HepG2 (cell line): ENCODE measurements at regions not wholly inside any gene's neighbourhood (a gene's known extent, or its start where the extent isn't known, plus 50 kb on each side); places are given as distances from the start of the nearest gene placed in this dataset.

Experiments
- CAMTA2 ChIP-seq: sonication (generic); formaldehyde crosslinking; IDR thresholded peaks from 2 replicates; pipeline ENCODE4 v1.4.0; 2020; ENCODE audit warnings: mild to moderate bottlenecking, missing genetic modification reagents, borderline replicate concordance
- EZH2 ChIP-seq: conservative IDR thresholded peaks from 2 replicates; pipeline ENCODE4 v1.6.1; 2012; ENCODE audit warnings: mild to moderate bottlenecking, low read depth, low read length, moderate library complexity
- GTF2F1 ChIP-seq: fragments of 150-350 bp; IDR thresholded peaks from 2 replicates; pipeline ENCODE4 v1.6.1; 2014; ENCODE audit warnings: low read length
- KLF16 ChIP-seq, 2 experiments: sonication (generic) in 1 of 2; formaldehyde crosslinking in 1 of 2; IDR thresholded peaks; 2 replicates each; pipeline versions ENCODE4 v1.6.1 to v1.8.0; 2016 to 2023; ENCODE audit warnings: missing genetic modification reagents in 2 of 2, missing compliant biosample characterization in 1 of 2
- ZBTB20 ChIP-seq: sonication (generic); formaldehyde crosslinking; IDR thresholded peaks from 2 replicates; pipeline ENCODE4 v1.8.1; 2023; ENCODE audit warnings: missing genetic modification reagents, low read depth, mild to moderate bottlenecking, borderline replicate concordance
- TF ChIP-seq, protein P1 (sequence below): sonication (generic); formaldehyde crosslinking; IDR thresholded peaks from 2 replicates; pipeline ENCODE4 v1.5.1; 2020; ENCODE audit warnings: mild to moderate bottlenecking, moderate library complexity, missing genetic modification reagents
- TF ChIP-seq, protein P2 (sequence below): sonication (generic); formaldehyde crosslinking; IDR thresholded peaks from 2 replicates; pipeline ENCODE4 v1.5.0; 2020; ENCODE audit warnings: mild to moderate bottlenecking, missing genetic modification reagents, moderate library complexity
- TF ChIP-seq, protein P3 (sequence below): IDR thresholded peaks from 2 replicates; pipeline ENCODE4 v1.6.1; 2016; ENCODE audit warnings: mild to moderate bottlenecking
- TF ChIP-seq, protein P4 (sequence below): sonication (generic); formaldehyde crosslinking; IDR thresholded peaks from 2 replicates; pipeline ENCODE4 v1.8.1; 2023; ENCODE audit warnings: mild to moderate bottlenecking, inconsistent platforms, moderate library complexity, missing genetic modification reagents, borderline replicate concordance

DNA sequence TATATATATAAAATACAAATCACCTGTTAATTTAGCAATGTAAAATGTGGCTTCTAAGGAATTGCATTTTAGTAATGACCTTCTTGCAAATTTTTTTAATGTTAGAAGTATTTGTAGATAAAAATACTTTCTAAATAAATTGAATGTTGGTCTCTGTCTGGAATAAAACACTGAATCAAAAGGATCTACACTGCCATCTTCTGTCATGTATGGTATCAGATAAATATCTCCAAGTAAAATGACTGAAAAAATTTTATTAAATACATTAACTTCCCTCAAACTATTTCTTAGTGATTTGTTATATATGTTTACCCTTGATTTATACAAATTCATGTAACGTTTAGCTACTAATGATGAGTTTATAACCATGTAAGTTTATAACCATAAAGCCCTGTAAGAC lies 2029.3 kb downstream of the MRPL39 start:
- TF ChIP-seq, protein P1, sequence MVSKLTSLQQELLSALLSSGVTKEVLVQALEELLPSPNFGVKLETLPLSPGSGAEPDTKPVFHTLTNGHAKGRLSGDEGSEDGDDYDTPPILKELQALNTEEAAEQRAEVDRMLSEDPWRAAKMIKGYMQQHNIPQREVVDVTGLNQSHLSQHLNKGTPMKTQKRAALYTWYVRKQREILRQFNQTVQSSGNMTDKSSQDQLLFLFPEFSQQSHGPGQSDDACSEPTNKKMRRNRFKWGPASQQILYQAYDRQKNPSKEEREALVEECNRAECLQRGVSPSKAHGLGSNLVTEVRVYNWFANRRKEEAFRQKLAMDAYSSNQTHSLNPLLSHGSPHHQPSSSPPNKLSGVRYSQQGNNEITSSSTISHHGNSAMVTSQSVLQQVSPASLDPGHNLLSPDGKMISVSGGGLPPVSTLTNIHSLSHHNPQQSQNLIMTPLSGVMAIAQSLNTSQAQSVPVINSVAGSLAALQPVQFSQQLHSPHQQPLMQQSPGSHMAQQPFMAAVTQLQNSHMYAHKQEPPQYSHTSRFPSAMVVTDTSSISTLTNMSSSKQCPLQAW (CRISPR knock-in tag), result no peak
- TF ChIP-seq KLF16 (CRISPR knock-in tag; IDR thresholded peaks at IDR 0.05), result no peak
- no peak for TF ChIP-seq GTF2F1
- TF ChIP-seq, protein P2, sequence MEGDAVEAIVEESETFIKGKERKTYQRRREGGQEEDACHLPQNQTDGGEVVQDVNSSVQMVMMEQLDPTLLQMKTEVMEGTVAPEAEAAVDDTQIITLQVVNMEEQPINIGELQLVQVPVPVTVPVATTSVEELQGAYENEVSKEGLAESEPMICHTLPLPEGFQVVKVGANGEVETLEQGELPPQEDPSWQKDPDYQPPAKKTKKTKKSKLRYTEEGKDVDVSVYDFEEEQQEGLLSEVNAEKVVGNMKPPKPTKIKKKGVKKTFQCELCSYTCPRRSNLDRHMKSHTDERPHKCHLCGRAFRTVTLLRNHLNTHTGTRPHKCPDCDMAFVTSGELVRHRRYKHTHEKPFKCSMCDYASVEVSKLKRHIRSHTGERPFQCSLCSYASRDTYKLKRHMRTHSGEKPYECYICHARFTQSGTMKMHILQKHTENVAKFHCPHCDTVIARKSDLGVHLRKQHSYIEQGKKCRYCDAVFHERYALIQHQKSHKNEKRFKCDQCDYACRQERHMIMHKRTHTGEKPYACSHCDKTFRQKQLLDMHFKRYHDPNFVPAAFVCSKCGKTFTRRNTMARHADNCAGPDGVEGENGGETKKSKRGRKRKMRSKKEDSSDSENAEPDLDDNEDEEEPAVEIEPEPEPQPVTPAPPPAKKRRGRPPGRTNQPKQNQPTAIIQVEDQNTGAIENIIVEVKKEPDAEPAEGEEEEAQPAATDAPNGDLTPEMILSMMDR, result no peak
- TF ChIP-seq CAMTA2 (CRISPR knock-in tag), result no peak
- no peak for TF ChIP-seq EZH2
- TF ChIP-seq, protein P3, sequence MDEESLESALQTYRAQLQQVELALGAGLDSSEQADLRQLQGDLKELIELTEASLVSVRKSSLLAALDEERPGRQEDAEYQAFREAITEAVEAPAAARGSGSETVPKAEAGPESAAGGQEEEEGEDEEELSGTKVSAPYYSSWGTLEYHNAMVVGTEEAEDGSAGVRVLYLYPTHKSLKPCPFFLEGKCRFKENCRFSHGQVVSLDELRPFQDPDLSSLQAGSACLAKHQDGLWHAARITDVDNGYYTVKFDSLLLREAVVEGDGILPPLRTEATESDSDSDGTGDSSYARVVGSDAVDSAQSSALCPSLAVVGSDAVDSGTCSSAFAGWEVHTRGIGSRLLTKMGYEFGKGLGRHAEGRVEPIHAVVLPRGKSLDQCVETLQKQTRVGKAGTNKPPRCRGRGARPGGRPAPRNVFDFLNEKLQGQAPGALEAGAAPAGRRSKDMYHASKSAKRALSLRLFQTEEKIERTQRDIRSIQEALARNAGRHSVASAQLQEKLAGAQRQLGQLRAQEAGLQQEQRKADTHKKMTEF (CRISPR knock-in tag), result no peak
- TF ChIP-seq, protein P4, sequence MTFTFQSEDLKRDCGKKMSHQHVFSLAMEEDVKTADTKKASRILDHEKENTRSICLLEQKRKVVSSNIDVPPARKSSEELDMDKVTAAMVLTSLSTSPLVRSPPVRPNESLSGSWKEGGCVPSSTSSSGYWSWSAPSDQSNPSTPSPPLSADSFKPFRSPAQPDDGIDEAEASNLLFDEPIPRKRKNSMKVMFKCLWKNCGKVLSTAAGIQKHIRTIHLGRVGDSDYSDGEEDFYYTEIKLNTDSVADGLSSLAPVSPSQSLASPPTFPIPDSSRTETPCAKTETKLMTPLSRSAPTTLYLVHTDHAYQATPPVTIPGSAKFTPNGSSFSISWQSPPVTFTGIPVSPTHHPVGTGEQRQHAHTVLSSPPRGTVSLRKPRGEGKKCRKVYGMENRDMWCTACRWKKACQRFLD (CRISPR knock-in tag), result no peak
- TF ChIP-seq ZBTB20 (CRISPR knock-in tag), result no peak
